GM13976 (cell line): ENCODE measurements at regions not wholly inside any gene's neighbourhood (a gene's known extent, or its start where the extent isn't known, plus 50 kb on each side); places are given as distances from the start of the nearest gene placed in this dataset.

Experiments used
- DNase-seq: peaks from one replicate; pipeline ENCODE4 v3.0.0; 2012; ENCODE audit warnings: low spot score
- in situ Hi-C: fragments of 300-500 bp; cut with MboI; formaldehyde crosslinking; loops from one replicate; pipeline ENCODE4 v1.12.0; 2022; ENCODE audit warnings: low sequenced_read_pairs, mixed read lengths, inconsistent platforms; ENCODE audit not compliant: unreplicated experiment
- TF ChIP-seq, protein P1 (sequence below): IDR thresholded peaks from 2 replicates; pipeline ENCODE4 v1.5.1; 2012; ENCODE audit warnings: borderline replicate concordance, mild to moderate bottlenecking; ENCODE audit not compliant: insufficient read depth; ENCODE audit errors: extremely low read depth, missing control alignments, control extremely low read depth

DNA sequence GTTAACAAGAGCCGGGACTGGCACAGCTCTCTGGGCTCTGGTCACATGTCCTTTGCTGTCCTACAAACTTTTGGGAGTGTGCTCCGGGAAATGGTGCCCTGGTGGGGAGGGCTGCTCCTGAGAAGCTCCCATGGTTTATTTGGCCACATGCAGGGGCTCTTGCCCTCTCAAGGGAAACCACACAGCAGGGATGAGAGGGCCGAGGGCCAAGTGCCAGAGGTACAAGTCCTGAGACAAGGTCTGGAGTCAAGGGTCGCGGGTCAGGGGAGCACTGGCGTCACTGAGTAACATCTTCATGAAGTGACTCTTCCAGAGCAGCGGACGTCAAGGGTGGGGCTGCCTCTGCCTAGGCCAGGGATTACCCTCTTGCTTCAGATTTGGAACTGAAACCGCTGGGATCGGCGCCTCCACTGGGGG is 1160.6 kb downstream of the TBC1D22A start:
- TF ChIP-seq, protein P1, sequence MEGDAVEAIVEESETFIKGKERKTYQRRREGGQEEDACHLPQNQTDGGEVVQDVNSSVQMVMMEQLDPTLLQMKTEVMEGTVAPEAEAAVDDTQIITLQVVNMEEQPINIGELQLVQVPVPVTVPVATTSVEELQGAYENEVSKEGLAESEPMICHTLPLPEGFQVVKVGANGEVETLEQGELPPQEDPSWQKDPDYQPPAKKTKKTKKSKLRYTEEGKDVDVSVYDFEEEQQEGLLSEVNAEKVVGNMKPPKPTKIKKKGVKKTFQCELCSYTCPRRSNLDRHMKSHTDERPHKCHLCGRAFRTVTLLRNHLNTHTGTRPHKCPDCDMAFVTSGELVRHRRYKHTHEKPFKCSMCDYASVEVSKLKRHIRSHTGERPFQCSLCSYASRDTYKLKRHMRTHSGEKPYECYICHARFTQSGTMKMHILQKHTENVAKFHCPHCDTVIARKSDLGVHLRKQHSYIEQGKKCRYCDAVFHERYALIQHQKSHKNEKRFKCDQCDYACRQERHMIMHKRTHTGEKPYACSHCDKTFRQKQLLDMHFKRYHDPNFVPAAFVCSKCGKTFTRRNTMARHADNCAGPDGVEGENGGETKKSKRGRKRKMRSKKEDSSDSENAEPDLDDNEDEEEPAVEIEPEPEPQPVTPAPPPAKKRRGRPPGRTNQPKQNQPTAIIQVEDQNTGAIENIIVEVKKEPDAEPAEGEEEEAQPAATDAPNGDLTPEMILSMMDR: no peak
- in situ Hi-C loops: no loop called here
- no peak for DNase-seq

DNA sequence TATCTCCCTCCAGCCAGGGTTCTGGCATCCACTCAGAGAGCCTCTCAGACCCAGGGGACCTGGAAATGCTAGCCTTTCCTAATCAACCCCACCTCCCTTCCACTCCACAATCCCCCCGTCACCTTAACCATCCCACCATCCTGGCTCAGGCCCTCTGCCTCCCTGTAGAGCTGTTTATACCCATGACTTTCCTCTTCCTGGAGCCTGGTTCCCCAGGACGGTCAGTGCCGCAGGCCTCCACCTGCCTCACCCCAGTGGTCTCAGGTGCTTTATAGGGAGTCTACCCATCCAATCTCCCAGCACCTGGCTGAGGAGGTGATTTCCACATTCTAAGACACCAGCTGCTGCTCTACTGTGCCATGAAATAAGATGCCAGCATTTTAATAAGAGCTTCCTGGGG is 1159.5 kb downstream of the TBC1D22A start:
- TF ChIP-seq, protein P1: no peak
- in situ Hi-C loops: no loop called here
- DNase-seq: no peak

DNA sequence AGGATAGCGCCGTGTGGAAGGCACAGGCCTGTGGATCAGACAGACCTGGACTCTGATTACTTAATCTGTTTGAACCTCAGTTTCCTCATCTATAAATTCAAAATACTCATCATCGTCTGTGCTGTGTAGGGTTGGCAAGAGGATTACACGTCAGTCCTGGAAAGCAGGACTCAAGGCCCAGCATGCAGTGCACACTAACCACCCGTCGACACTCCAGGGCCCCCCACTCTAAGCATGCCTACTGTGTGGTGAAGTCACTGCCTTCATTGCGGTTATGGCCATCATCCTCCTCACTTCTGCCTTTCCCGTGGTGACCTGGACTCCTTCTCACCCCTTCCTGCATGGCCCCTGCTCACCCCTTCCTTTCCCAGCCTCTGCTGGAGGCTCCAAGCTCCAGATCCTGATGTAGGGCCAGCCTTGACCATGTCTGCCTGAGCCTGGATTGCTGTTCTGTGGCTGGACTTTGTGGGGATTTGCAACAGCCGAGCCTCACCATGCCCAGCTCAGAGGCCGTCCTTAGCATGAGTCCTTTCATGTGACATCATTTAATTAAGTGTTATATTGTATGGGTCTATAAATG is 1158.0 kb downstream of the TBC1D22A start:
- no peak for DNase-seq
- TF ChIP-seq, protein P1: no peak
- in situ Hi-C loops: no loop called here

DNA sequence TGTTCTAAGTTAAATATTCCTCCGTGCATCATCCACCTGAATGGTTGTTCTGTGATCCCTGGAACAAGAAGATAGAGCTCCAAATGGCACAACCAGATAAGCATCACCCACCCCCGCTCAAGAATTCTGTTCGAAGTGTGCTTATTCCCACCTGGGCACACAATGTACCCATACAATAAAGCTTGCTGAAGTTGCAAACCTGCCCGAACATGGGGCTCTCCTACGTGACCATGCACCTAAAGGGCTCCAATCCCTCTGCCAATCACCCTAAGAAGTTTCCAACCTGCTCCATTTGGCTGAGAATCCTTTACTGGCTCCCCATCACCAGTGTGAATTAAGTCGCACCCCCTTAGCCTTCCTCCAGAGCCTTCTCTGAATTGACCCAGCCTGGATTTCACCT is 1157.4 kb downstream of the TBC1D22A start:
- DNase-seq: no peak
- in situ Hi-C loops: no loop called here
- TF ChIP-seq, protein P1: no peak

DNA sequence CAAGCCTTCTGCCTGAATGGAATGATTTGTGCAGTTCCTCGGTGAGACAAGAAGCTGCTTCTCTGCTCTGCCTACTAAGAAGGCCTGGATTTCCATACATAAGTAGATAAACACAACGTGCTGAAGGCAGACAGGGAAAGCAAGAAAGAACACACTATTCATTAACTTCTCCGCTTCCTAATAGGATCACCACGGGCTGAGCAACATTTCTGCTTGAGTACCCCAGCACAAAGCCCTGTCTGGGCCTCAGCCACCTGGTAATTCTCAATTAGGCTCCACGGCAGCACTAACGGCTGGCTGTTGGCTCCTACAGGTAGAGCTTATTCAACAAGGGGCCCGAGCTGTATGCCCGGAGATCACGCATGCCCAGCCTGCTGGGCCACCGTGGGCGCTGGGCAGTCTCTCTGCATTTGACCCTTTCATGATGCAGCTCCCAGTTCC is 1156.6 kb downstream of the TBC1D22A start:
- DNase-seq: no peak
- in situ Hi-C loops: no loop called here
- TF ChIP-seq, protein P1: no peak

DNA sequence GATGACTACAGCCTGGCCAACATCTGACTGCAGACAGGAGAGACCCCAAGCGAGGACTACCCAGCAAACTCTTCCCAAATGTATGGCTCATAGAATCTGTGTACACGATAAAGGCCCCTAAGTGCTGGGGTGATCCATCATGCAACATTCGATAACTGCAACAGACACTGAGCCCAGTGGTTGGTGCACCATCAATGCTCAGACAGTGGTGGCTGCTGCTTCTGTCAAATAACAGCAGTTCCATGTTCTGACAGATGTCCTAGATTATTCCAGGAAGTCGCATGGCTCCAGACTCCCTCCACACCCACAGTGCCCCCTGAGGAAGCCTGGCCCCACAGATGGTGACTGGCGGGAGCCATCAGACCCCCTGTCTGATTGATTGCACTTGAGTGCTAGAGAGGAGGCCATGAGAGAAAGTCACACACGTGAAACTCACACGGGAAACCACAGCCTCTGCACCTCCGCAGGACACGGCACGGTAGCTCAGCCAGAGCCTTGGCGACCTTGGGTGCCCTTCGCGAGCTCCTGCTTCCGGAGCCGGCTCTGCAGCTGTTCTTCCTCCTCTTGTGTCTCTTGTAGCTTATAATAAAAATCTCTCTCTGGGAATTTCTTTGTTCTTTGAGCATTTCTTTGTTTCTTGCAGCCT is 1155.9 kb downstream of the TBC1D22A start:
- no peak for DNase-seq
- in situ Hi-C loops: no loop called here
- TF ChIP-seq, protein P1: no peak
